ENCODE measurements at regions not wholly inside any gene's neighbourhood (a gene's known extent, or its start where the extent isn't known, plus 50 kb on each side); places are given as distances from the start of the nearest gene placed in this dataset.
"Not testable (repeated sequence)": the region's sequence is repeated elsewhere in the genome, so short reads cannot be mapped to it uniquely, and the experiment has no call there.

DNA sequence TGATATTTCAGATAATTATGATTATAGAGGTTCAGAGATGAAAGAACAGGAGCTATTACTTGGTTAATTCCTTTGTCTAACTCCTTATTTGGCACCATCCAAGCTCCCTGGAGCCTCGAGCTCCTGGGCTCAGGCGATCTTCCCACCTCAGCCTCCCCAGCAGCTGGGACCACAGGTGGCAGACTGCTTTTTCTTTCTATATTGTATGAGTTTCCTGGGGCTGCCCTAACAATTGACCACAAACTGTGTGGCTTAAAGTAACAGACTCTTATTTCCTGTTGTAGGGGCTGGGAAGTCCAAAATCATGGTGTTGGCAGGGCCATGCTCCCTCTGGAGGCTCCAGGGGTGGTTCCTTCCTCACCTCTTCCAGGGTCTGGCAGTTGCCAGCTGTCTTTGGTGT, 163.3 kb upstream of the ADCY1 start:
- DNase-seq, result no peak

DNA sequence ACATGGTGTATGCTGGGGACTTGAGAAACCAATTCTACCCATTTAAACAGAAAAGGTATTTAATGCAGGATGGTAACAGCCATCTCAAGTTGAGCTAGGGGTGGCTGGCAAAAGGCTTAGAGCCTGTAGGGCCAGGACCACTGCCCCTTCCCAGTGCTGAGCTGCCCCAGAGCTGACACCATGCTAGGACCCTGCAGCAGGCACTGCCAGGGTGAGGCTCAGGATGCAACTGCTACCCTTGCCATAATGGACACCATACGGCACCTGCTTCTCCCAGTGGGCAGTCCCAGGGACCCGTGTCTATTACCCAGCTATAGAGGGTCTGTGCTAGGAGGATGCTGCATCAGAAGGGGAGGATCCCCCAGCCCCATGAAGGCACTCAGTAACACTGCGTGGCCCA, 160.7 kb upstream of the ADCY1 start:
- no peak for DNase-seq

DNA sequence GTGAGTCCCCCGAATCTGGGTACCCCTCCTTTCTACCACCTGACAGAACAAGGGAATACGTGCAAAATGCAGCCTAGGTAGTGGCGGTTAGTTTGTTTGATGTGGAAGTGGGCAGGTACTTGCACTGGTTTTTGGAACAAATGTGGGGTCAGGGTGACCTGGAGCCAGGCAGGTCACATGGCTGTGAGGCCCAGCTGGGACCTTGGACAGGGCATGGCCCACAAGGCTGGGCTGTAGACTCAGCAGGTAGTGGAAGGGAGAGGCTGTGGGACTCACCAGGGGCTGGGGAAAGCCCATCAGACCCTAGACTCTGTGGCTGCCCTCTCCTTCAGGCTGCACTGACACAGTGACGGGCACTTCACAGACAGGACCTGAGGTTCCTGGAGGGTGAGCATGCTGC, 159.9 kb upstream of the ADCY1 start:
- DNase-seq, result no peak

DNA sequence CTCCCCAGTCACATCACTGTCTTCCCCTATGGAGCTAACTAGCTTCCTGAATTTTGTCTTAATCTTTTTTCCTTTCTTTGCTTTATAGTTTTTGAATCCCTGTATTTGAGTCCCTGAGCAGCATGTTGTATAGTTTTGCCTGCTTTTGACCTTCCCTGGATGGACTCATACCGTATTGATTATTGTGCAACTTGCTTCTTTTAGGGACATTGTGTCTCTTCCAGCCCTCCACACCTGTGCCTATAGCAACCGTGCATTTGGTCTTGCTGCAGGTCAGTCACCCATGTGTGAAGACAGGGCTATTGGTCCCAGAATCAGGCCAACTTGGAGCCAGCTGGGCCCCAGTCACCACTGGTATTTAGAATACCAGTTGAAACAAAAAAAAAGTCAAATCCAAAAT, 158.9 kb upstream of the ADCY1 start:
- no peak for DNase-seq

DNA sequence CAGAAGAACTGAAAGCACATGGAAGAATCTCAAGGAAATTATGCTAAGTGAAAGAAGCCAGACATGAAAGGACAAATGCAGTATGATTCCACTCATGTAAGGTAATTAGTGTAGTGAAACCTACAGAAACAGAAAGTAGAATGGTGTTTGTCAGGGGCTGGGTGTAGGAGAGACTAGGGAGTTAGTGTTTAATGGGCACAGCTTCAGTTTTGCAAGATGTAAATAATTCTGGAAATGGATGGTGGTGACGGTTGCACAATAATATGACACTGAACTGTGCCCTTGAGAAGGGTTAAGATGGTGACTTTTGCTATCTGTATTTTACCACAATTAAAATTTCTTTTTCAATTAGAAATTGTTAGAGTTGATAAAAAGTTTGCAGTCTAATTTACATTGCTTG, 157.3 kb upstream of the ADCY1 start:
- DNase-seq, result no peak

DNA sequence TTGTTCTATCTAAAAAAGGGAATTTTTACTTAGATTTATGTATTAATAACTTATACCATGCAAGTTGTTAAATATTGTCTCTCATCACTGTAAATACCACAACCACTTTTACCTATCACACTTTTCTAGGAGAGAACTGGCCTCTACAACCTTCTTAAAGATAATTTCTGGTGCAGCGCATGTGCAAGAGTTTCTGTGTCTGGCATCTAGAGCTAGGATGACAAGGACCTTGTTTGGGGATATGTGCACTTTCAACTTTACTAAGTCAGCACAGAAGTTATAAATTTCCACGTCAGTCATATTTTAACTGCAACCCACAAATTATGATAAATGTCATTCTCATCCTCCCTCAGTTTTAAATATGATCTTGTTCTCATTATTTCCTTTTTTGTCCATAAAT, 156.9 kb upstream of the ADCY1 start:
- DNase-seq, result no peak

DNA sequence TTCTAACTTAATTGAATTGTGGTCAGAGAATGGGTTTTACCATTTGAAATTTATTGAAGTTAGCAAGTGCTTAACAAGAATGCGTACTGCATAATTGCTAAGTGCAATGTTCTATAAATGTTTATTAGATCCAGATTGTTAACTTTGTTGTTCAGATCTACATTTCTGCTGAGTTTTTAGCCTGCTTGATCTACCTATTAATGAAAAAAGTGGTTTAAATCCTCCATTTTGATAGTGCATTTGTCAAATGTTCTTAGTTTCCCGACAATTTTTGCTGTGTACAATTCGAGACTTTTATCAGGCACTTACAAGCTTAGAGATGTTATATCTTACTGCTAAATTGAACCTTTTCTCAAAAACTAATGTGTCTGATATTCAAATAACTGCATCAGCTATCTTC, 156.4 kb upstream of the ADCY1 start:
- DNase-seq, result no peak

DNA sequence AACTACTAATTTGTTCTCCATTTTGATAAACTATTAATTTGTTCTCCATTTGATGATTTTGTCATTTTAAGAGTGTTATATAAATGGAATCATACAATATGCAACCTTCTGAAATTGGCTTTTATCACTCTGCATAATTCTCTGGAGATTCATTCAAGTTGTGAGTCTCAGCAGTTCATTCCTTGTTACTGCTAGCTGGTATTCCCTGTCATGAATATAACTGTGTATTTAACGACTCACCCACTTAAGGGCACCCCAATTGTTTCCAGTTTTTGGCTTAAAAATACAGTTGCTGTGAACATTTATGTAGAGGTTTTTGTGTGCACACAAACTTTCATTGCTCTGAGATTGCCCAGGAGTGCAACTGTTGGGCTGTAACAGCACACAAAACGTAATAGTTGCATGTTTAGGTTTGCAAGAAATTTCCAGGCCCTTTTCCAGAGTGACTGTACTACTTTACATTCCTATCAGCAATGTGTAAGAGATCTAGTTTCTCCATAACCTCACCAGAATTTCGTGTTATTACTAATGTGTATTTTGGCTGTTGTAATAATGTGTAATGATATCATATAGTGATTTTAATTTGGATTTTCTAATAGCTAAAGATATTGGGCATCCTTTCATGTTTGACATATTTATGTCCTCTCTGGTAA, 153.2 kb upstream of the ADCY1 start:
- DNase-seq, result no peak

DNA sequence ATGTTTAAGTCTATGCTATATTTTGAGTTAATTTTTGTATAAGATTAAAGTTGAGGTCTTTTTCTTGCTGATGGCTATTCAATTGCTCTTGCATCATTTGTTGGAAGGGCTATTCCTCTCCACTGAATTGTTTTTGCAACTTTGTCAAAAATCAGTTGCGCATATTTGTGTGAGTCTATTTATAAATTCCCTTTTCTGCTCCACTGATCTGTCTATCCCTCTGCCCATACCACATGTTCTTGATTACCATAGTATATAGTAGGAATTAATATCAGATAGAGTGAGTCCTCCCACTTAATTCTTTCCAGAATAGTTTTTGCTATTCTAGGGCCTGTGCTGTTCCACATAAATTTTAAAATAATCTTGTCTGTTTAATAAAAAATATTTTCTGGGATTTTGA, 152.4 kb upstream of the ADCY1 start:
- no peak for DNase-seq

DNA sequence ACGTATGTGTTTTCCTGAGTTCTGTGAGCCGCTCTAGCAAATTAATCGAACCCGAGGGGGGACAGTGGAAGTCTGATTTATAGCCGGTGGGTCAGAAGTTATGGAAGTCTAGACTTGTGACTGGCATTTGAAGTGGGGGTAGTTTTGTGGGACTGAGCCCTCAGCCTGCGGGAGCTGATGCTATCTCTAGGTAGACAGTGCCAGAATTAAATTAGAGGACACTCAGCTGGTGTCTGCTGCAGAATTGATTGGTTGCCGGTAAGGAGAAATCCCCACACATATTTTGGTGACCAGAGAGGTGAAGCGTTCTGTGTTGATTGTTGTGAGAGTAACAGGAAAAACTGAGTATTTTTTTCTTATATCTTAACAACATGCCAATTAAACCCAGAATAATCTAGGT, 143.8 kb upstream of the ADCY1 start:
- no peak for DNase-seq

DNA sequence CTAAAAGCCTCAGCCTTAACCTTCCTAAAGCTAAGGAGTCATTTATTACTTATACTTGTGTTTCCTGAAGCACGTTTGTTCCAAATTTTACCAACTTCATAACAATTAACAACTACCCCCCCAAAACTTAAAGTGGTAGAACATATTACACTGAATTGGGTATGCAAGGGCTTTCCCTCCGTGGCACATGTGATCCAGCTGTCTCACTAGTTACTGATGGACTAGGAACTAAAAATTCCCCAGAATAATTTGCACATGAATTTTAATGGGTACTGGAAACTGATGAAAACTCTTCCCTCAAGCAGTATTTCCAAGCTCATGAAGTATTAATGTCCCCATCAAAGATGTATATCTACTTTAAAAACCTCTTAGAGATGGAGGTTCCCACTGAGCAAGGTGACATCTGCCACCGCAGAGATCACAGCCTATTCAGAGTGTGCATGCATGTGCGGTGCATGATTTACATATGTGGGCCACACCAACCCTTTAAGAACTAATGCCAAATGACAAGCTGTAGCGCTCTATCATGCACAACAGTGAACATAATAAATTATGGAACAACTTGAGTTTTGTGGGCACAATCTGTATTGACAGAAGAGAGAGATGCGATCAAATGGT, 139.9 kb upstream of the ADCY1 start:
- DNase-seq, result no peak

DNA sequence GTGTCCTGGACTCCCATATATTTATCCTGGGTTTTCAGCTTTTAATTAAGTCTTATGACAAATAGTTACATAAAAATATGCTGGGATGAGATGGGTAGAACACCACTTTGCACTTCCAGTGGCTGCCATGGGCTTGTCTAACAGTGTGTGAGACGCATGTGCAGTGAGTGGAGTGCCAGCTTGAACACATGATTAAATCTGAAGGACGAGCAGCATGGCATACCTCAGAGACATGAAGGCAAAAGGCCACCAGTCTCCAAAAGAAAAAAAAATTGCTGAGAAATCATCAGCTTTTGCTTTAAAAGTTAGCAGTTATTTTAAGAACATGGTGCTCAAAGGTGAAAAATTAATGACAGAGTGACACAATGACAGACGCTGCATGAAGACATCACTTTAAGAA, 139.0 kb upstream of the ADCY1 start:
- DNase-seq, result no peak

DNA sequence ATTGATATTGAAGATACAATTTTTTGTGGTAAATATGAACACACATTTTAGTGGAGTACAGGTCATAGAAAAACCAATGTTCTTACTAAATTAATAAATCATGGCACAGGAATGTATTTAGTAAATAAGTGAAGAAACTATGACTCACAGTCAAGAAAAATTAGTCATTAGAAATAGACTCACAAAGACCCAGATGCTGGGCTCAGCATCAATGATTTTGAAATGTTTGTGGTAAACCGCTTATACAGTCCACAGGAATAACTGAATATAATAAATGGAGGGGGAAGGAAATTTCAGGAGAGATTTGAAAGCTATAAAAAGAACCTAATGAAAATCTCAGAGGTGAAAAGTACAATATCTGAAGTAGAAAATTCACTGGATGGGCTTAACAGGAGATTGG, 138.3 kb upstream of the ADCY1 start:
- no peak for DNase-seq

DNA sequence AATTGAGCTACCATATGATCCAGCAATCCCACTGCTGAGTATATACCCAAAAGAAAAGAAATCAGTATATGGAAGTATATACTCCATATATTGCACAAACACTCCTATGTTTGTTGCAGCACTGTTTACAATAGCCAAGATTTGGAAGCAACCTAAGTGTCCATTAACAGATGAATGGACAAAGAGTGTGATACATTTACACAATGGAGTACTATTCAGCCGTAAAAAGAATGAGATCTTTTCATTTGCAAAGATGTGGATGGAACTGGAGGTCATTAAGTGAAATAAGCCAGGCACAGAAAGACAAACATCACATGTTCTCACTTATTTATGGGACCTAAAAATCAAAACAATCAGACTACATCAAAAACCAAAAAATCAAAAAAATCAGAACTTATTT, 133.4 kb upstream of the ADCY1 start:
- not testable (repeated sequence) for DNase-seq

DNA sequence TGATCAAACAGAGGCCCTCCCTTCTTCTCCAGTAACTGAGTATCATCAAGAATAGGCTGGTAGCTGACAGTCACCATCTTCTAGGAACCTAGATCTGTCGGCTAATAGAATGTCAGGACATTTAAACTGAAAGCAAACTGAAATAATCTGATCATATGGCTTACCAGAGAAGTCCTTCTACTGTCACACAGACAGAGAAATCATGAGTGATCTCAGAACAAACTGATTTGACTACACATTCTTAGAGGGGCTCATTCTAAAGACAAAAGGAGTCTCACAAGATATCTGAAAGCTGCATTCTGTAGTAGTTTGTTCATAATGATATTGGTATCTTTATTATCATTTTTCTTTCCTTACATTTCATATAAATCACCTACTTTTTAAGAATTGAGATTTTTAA, 130.9 kb upstream of the ADCY1 start:
- peak; percentile 15 for DNase-seq

DNA sequence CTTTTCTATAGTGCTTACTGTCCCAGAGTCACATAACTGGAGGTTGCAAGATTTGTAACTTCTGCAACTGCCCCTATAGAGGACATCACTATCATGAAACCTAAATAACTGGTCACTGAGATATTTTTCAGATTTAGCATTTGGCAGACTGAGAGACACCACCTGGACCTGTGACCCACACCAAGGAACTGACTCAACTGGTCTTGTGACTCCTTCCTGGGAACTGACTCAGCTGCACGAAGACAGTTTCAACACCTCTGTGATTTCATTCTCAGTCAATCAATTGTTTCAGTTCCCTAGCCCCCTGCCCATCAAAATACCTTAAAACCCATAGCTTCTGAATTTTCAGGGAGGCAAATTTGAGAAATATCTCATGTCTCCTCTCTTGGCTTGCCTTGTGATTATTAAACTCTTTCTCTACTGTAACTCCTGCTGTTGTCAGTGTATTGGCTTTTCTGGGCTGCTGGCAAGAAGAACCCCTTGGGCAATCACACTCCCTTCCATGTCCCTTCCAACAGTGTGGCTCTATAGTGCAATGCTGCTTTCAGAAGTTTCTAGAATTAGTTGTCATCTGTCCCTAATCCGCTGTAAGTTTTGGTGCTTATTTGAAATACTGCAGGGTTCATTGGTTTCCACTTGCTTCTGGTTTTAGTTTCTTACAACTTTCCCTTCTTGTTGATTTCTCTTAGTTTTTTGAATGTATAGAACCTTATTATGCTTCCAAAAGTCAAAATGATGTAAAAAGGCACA, 127.8 kb upstream of the ADCY1 start:
- peak; percentile 41 for DNase-seq

DNA sequence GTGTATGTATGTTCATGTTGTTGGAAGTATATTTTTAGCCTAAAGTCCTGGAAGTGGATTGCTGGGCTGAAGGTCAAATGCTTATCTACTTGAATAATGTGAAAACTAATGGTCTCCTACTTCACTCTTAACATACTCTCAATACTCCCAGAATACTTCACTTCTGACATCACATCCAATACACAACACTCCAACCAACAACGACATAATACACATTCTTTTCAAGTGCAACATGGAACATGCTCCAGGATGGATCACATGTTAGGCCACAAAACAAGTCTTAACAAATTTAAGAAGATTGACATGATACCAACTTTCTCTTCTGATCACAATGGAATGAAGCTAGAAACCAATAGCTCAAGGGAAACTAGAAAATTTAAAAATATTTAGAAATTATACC, 126.9 kb upstream of the ADCY1 start:
- no peak for DNase-seq

DNA sequence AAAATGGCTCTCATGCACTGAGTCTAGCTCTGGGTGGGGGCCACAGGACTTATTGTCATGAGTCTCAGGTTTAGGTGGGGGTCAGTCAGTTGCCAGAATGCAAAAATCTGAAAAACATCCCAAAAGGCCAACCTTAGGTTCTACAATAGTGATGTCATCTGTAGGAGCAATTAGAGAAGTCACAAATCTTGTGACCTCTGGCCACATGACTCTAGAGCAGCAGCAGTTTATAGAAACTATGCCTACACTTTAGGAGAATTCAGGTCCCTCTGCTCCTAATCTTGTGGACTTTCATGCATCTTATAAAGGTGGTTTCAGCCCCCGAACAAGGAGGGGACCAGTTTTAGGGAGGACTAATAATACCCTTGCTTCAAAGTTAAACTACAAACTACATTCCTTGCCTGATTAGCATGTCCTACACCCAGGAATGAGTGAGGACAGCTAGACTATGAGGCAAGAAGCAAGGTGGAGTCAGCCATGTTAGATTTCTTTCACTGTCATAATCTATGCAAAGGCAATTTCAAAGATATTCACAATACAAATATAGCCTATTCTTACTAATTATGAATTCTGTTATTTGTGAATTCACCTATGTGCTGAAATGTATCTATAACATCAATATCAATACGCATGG, 123.5 kb upstream of the ADCY1 start:
- no peak for DNase-seq

DNA sequence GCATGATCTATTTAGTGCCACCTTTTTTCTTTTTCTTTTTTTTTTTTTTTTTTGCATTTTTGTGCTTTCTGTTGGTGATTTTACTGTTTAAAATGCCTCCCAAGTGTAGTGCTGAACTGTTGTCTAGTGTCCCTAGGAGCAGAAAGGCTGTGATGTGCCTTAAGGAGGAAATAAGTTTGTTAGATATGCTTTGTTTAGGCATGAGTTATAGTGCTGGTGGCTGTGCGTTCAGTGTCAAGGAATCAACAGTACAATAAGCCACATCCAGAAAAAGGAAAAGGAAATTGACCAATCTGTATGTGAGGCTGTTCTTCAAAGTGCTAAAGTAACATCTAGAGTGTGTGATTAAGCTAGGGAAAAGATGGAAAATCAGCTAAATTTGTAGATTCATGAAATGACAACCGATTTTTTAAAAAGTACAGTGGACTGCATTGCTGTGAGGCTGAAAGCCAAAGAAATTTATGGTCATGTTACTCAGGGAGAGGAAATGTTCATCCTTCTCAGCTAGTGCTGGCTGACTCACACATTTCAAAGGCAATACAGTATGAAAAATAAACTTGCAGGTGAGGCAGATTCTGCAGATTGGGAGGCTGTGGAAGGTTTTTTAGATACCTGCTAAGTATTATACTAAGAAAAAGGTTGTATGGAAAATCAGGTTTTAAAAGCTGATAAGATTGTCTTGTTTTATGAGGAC, 122.7 kb upstream of the ADCY1 start:
- no peak for DNase-seq

DNA sequence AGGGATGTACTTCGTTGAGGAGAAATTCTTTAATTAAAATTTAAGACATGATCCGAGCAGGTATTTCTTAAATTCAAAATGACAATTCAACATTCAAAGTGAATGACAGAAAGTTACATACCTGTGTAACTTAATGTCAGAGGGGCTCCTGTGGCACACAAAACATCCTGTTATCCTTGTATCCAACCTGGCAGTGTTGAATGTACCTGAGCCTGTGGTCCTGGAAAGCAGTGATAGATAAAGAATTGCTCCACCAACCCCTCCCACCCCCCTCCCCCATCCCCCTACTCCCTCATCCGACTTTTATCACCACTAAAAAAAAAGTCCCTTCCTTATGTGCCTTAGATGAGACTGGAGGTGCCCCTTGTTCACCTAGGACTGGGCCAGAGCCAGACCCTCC, 119.4 kb upstream of the ADCY1 start:
- DNase-seq, result no peak

DNA sequence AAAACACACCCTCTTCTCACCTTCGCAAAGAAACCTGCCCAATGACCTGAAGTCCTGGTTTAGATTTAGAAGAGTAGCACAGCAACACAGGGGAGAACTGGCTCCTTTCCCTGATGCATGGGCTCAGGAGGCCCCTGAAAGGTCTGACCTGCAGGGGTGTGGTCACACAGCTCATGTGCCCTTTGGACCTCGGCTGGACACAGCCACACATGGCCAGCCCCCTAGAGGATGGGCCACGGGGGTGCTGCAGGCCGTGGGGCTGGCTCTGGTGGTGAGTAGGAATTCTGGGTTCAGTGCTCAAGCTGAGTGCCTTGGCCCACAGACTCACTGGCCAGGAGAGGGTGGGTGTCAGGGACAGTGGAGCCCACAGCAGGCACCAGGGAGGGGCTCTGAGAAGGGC, 118.5 kb upstream of the ADCY1 start:
- DNase-seq, result no peak

DNA sequence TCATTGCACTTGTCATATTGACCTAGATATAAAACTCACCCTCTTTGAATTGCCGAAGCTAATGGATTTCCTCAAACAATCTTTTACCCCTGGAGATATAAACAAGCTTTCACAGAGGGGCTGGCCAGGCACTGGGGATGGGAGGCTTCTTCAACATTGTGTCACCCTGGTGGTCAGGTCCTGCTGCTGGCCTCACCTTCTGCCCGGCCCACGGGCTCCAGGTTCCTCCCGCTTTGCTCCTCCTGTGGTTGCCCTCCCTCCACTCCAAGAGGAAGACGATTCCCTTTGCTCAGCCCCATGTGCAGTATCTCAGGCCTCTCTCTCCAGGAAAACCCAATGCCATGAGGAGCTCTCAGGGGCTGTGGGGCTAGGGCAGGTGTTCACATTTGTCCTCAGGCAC, 118.1 kb upstream of the ADCY1 start:
- no peak for DNase-seq

DNA sequence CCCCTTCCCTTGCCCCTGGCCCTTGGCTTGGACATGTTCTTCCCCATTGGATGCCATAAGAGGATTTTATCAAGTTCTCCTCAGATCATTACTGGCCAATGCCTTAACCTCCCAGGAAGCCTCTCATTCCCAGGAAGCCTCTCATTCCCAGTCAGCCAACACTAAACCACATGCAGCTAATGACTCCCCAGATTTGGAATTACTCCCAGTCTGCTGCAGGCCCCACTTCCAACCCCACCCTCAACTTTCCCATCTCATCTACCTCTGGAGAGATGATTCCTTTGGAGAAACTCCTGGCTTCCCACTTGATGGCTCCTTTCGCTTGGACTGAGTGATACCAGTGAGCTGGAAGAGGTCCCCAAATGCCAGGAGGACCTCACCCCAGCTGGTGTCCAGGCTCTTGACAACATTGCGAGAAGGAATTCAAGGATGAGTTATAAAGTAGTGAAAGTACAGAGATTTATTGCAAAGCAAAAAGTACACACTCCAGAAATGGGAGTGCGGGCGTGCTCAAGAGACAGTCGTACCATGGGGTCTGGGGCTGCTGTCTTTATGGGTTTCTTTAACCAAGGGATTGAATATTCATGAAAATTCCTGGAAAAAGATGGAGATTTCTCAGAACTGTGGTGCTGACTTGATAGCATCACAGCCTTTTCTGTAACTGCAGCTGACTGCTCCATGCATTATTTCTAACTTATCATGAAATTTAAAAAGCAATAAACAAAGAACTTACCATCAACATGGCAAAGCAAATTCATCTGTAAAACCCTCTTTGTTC, 117.2 kb upstream of the ADCY1 start:
- DNase-seq, result no peak
